ENCODE measurements at regions not wholly inside any gene's neighbourhood (a gene's known extent, or its start where the extent isn't known, plus 50 kb on each side); places are given as distances from the start of the nearest gene placed in this dataset.

DNA sequence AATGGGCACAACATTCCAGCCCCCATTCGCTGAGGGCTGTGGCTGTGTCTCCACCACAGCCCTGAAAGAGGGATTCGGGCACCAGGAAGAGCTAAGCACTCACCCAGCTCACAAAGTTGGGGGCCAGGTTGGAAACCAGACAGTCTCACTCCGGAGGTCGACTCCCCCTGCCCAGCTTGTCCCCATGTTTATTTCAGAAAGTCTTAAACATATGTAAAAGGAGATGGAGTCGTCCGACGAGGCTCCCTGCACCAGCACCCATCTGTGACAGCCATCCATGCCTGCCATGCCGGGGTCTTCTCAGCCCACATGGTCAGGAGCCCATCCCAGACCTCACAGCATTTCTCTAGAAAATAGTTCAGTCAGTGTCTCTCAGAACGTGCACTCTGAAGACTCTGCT is 63.6 kb upstream of the STX16 start:
- DNase-seq (ENCODE audit: low read depth) = no peak
- H3K4me3 ChIP-seq (ENCODE audit: low read depth, low read length) = no peak overlapping the region
- no peak for TF ChIP-seq CTCF (IDR thresholded peaks at IDR 0.05; ENCODE audit: insufficient read depth, low read length, severe bottlenecking)
- no peak for FAIRE-seq
- no peaks in the 10 kb centered on the region for H3K27me3 ChIP-seq (ENCODE audit: control insufficient read depth, insufficient read depth, low read length)
- H3K36me3 ChIP-seq (ENCODE audit: control insufficient read depth, insufficient read depth, low read length) = no peaks in the 10 kb centered on the region

GRCh38 chr20:58586565-58587093 is 64.5 kb upstream of the STX16 start:
- Histone ChIP-seq H3K4me3 (ENCODE audit: low read depth, low read length) (no peak overlapping the region), H3K27me3 (ENCODE audit: control insufficient read depth, insufficient read depth, low read length) (no peaks in the 10 kb centered on the region), H3K36me3 (ENCODE audit: control insufficient read depth, insufficient read depth, low read length) (no peaks in the 10 kb centered on the region)
- DNase-seq (ENCODE audit: low read depth) = no peak
- TF ChIP-seq CTCF (IDR thresholded peaks at IDR 0.05; ENCODE audit: insufficient read depth, low read length, severe bottlenecking) = no peak
- FAIRE-seq = no peak

- DNase-seq (ENCODE audit: low read depth) (no peak), FAIRE-seq (no peak)
- peaks cover 2% of the 10 kb centered on the region for H3K27me3 ChIP-seq (ENCODE audit: control insufficient read depth, insufficient read depth, low read length)
- H3K36me3 ChIP-seq (ENCODE audit: control insufficient read depth, insufficient read depth, low read length) = no peaks in the 10 kb centered on the region
- no peak for TF ChIP-seq CTCF (IDR thresholded peaks at IDR 0.05; ENCODE audit: insufficient read depth, low read length, severe bottlenecking)
- no peak overlapping the region for H3K4me3 ChIP-seq (ENCODE audit: low read depth, low read length)
Measured at GRCh38 chr20:58585753-58586540, 65.1 kb upstream of the STX16 start.

GRCh38 chr20:58584881-58585752 is 66.0 kb upstream of the STX16 start:
- no peaks in the 10 kb centered on the region for H3K36me3 ChIP-seq (ENCODE audit: control insufficient read depth, insufficient read depth, low read length)
- no peak overlapping the region for H3K4me3 ChIP-seq (ENCODE audit: low read depth, low read length)
- DNase-seq (ENCODE audit: low read depth) (no peak), FAIRE-seq (no peak)
- peaks cover 2% of the 10 kb centered on the region for H3K27me3 ChIP-seq (ENCODE audit: control insufficient read depth, insufficient read depth, low read length)
- no peak for TF ChIP-seq CTCF (IDR thresholded peaks at IDR 0.05; ENCODE audit: insufficient read depth, low read length, severe bottlenecking)

DNA sequence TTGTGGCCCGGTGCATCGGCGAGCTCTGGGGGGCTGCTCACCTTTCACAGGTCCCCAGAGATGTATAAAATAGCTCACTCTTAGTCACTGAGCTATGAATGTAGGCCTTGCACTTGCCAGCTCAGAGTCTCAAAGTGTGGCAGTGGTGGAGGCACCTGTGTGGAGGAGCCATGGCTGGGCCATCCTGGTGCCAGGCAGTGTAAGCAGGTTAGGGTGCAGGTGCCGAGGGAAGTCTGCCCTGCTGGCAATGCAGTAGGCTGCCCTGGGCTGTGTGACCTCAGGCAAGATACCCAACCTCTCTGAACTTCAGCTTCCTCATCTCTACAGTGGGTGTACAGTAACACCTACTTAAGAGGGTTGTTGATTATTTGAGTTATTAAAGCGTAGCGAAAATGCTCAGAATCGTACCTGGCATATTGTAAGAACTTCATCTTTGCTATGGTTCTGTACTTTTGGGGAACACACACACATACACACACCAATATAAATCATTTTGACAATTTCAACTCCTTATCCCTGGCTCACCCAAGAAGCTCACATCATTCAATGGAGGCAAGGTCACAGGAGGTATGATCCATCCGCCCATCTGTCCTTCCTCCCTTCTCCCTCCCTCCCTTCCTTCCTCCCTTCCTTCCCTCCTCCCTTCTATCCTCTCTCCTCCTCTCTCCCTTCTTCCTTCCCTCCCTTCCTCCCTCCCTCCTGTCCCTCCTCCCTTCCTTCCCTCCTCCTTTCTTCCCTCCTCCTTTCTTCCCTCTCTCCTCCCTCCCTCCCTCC is 66.8 kb upstream of the STX16 start:
- Histone ChIP-seq H3K36me3 (ENCODE audit: control insufficient read depth, insufficient read depth, low read length) (no peaks in the 10 kb centered on the region), H3K27me3 (ENCODE audit: control insufficient read depth, insufficient read depth, low read length) (peaks cover 2% of the 10 kb centered on the region), H3K4me3 (ENCODE audit: low read depth, low read length) (no peak overlapping the region)
- DNase-seq (ENCODE audit: low read depth) (no peak), FAIRE-seq (no peak)
- TF ChIP-seq CTCF (IDR thresholded peaks at IDR 0.05; ENCODE audit: insufficient read depth, low read length, severe bottlenecking) = no peak

All from bronchial epithelial cell (primary cell).